ENCODE measurements at regions not wholly inside any gene's neighbourhood (a gene's known extent, or its start where the extent isn't known, plus 50 kb on each side); places are given as distances from the start of the nearest gene placed in this dataset.
"Not testable (repeated sequence)": the region's sequence is repeated elsewhere in the genome, so short reads cannot be mapped to it uniquely, and the experiment has no call there.

- H3K4me3 Mint-ChIP-seq: no peak overlapping the region
- TF ChIP-seq CTCF (IDR thresholded peaks at IDR 0.05): no peak
- no peaks in the 10 kb centered on the region for H3K27me3 Mint-ChIP-seq (ENCODE audit: insufficient read depth)
- H3K36me3 Mint-ChIP-seq (ENCODE audit: low read depth): no peaks in the 10 kb centered on the region
- peaks cover under 1% of the 10 kb centered on the region for H3K4me1 Mint-ChIP-seq (ENCODE audit: low read depth)
- no peak overlapping the region for H3K27ac Mint-ChIP-seq
- DNase-seq: no peak
- peaks cover 18% of the 10 kb centered on the region; the same call in 1 of the 2 replicates for H3K9me3 Mint-ChIP-seq
These were observed 613.8 kb downstream of the DIPK2A start for GRCh38 chr3:144585408-144585807.

- no peak overlapping the region for H3K4me3 Mint-ChIP-seq
- no peaks in the 10 kb centered on the region for H3K36me3 Mint-ChIP-seq (ENCODE audit: low read depth)
- peaks cover 17% of the 10 kb centered on the region; the same call in 1 of the 2 replicates for H3K9me3 Mint-ChIP-seq
- H3K27me3 Mint-ChIP-seq (ENCODE audit: insufficient read depth): no peaks in the 10 kb centered on the region
- no peak overlapping the region; the same call in 1 of the 2 replicates for H3K27ac Mint-ChIP-seq
- no peak for TF ChIP-seq CTCF (IDR thresholded peaks at IDR 0.05)
- H3K4me1 Mint-ChIP-seq (ENCODE audit: low read depth): peaks cover 6% of the 10 kb centered on the region
- no peak for DNase-seq
These were observed 614.3 kb downstream of the DIPK2A start for GRCh38 chr3:144585953-144586352.

- H3K27me3 Mint-ChIP-seq (ENCODE audit: insufficient read depth): no peaks in the 10 kb centered on the region
- peaks cover 11% of the 10 kb centered on the region for H3K4me1 Mint-ChIP-seq (ENCODE audit: low read depth)
- peaks cover 17% of the 10 kb centered on the region; the same call in 1 of the 2 replicates for H3K9me3 Mint-ChIP-seq
- DNase-seq: no peak
- no peak overlapping the region for H3K4me3 Mint-ChIP-seq
- H3K36me3 Mint-ChIP-seq (ENCODE audit: low read depth): no peaks in the 10 kb centered on the region
- no peak overlapping the region; the same call in 1 of the 2 replicates for H3K27ac Mint-ChIP-seq
- TF ChIP-seq CTCF (IDR thresholded peaks at IDR 0.05): no peak
These were observed 614.8 kb downstream of the DIPK2A start for GRCh38 chr3:144586382-144586781.

GRCh38 chr3:144590854-144591253, 619.2 kb downstream of the DIPK2A start:
- peak; percentile 40 for DNase-seq
- H3K4me3 Mint-ChIP-seq: peak overlapping the region; percentile 75
- peak overlapping the region; percentile 83 for H3K27ac Mint-ChIP-seq
- H3K9me3 Mint-ChIP-seq: peaks cover 13% of the 10 kb centered on the region
- H3K27me3 Mint-ChIP-seq (ENCODE audit: insufficient read depth): no peaks in the 10 kb centered on the region; the same call in 1 of the 2 replicates
- H3K4me1 Mint-ChIP-seq (ENCODE audit: low read depth): peaks cover 11% of the 10 kb centered on the region
- H3K36me3 Mint-ChIP-seq (ENCODE audit: low read depth): no peaks in the 10 kb centered on the region
- TF ChIP-seq CTCF (IDR thresholded peaks at IDR 0.05): no peak

- Mint-ChIP-seq H3K9me3 (peaks cover 26% of the 10 kb centered on the region), H3K27ac (no peak overlapping the region), H3K27me3 (ENCODE audit: insufficient read depth) (no peaks in the 10 kb centered on the region; the same call in 1 of the 2 replicates), H3K4me3 (no peak overlapping the region), H3K4me1 (ENCODE audit: low read depth) (peaks cover 11% of the 10 kb centered on the region), H3K36me3 (ENCODE audit: low read depth) (no peaks in the 10 kb centered on the region)
- no peak for DNase-seq
- no peak for TF ChIP-seq CTCF (IDR thresholded peaks at IDR 0.05)
These were observed 622.3 kb downstream of the DIPK2A start for GRCh38 chr3:144593881-144594280.

- H3K27me3 Mint-ChIP-seq (ENCODE audit: insufficient read depth); H3K27ac Mint-ChIP-seq; H3K4me1 Mint-ChIP-seq (ENCODE audit: low read depth); H3K4me3 Mint-ChIP-seq; DNase-seq; H3K36me3 Mint-ChIP-seq (ENCODE audit: low read depth): not testable (repeated sequence)
- H3K9me3 Mint-ChIP-seq: peaks cover 51% of the 10 kb centered on the region
These were observed 648.6 kb downstream of the DIPK2A start for GRCh38 chr3:144620236-144620635.
